HG03354 (cell line): ENCODE measurements at regions not wholly inside any gene's neighbourhood (a gene's known extent, or its start where the extent isn't known, plus 50 kb on each side); places are given as distances from the start of the nearest gene placed in this dataset.
"Not testable (repeated sequence)": the region's sequence is repeated elsewhere in the genome, so short reads cannot be mapped to it uniquely, and the experiment has no call there.

Source experiments
- ATAC-seq: cut with Tn5 transposase; IDR thresholded peaks from one replicate; pipeline ENCODE4 v1.9.1; 2021; ENCODE audit warnings: mild to moderate bottlenecking; ENCODE audit not compliant: unreplicated experiment, poor library complexity, severe bottlenecking

DNA sequence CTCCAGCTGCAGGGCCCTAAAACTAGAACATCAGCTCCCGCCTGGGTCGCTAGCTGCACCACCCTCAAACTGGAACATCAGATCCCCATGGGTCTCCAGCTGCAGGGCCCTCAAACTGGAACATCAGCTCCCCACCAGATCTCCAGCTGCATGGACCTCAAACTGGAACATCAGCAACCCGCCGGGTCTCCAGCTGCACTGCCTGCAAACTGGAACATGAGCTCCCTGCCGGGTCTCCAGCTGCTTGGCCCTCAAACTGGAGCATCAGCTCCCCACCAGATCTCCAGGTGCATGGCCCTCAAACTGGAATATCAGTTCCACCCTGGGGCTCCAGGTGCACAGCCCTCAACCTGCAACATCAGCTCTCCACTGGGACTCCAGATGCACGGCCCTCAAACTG lies 82.7 kb downstream of the TFRC start:
- not testable (repeated sequence) for ATAC-seq

DNA sequence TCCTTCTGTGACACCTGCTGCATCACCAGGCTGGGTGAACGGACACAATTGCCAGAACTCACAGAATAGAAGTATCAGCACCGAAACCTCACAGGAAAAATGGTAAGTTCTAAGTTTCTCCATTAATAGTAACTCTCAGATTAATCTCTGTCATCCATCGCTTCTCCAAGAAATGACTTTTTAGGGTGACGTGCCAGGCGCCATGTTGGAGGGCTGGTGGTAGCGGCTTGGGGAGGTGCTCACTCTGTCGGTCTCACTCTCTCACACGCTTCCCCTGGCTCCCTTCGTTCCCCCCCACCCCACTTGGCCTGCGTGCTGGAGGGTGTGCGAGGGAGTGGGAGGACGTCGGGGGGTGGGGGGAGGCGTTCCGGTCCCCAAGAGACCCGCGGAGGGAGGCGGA lies 85.6 kb downstream of the TFRC start:
- not testable (repeated sequence) for ATAC-seq

DNA sequence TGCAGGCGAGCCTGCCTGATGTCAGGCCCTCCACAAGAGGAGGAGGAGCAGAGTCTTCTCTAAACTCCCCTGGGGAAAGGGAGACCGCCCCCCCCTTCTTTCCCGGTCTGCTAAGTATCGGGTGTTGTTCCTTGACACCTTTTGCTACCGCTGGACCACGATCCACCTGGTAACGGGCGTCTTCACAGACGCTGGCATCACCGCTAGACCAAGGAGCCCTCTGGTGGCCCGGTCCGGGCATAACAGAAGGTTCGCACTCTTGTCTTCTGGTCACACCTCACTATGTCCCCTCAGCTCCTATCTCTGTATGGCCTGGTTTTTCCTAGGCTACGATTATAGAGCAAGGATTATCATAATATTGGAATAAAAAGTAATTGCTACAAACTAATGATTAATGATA lies 86.0 kb upstream of the TNK2 start:
- not testable (repeated sequence) for ATAC-seq

DNA sequence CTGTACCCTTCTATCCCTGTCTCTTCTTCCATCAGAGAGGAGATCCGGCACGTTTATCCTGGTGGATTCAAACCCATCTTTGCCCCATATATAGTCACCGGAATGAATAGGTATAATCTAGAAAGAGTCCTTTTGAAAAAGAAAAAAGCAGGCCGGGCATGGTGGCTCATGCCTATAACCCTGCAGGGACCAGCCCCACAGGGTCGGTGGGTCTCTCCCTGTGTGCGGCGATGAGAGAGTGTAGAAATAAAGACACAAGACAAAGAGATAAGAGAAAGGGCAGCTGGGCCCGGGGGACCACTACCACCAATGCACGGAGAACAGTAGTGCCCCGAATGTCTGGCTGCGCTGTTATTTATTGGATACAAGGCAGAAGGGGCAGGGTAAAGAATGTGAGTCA lies 85.3 kb upstream of the TNK2 start:
- not testable (repeated sequence) for ATAC-seq

DNA sequence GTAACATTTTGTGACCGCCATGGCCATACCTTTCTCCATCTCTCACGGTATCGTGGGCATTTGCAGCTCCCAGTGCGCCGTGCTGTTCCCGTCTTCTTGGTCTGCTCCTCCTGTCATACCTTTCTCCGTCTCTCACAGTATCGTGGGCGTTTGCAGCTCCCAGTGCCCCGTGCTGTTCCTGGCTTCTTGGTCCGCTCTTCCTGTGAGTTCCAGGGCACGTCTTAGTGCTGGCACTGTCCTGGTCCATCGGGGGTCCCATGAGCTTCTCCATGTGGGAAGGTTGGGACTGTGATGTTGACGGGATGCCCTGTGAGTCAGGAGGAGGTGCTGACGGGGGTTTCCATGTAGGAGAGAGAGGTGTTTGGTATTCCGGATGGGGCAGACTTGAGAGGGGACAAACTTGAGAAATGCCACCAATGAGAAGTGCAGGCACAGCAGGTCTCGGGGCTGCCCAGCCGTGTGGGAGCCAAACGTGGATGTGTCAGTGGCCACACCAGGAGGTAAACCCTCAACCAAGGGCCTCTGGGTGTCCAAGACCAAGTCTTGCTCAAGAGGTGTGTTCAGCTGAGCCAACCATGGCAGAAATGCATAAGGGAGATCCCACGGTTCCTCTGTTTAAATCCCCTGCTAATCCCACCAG lies 84.7 kb upstream of the TNK2 start:
- not testable (repeated sequence) for ATAC-seq

DNA sequence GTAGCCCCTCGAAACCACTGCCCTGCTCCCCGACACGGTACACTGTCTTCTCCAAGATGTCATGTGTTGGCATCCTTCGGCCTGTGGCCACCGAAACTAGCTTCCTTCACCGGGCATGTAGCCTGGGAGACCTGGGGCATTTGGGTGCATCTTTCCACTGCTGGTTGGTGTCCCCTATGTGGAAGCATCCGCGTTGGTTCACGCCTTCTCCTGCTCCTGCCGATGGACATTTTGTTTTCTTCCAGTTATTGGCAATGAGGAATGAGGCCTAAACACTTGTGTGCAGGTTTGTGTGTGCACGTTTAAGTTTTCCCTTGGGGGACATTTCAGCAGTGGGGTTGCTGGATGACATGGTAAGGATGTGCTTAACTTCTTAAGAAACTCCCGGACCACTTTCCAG lies 83.6 kb upstream of the TNK2 start:
- ATAC-seq, result not testable (repeated sequence)

DNA sequence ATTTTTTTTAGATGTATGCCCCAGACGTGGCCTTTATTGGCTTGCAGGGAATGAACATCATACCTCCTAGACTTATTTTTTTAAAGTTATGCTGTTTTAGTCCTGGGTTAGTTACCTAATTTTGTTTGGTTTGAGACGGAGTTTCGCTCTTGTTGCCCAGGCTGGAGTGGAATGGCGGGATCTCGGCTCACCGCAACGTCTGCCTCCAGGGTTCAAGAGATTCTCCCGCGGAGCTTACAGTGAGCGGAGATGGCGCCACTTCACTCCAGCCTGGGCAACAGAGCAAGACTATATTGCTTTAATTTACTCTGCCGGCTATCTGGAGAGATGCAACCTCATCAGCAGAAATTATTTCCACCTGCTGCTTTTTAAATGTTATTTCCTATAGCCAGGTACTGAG lies 82.9 kb upstream of the TNK2 start:
- ATAC-seq, result not testable (repeated sequence)

DNA sequence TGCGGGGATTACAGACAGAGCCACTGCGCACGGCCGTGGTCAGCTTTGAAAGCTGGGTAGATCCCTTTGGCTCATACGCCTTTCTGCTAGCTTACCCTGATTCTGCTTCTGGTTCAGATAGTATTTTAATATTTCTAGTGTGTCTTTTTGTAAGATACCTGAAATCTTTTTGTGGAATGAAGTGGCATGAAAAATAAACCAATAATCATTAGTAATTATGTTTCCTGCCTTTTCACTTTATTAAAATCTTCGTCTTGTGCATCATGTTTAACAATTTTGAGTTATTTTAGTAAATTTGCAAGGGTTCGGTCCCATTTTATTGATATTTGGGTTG lies 82.5 kb upstream of the TNK2 start:
- not testable (repeated sequence) for ATAC-seq

DNA sequence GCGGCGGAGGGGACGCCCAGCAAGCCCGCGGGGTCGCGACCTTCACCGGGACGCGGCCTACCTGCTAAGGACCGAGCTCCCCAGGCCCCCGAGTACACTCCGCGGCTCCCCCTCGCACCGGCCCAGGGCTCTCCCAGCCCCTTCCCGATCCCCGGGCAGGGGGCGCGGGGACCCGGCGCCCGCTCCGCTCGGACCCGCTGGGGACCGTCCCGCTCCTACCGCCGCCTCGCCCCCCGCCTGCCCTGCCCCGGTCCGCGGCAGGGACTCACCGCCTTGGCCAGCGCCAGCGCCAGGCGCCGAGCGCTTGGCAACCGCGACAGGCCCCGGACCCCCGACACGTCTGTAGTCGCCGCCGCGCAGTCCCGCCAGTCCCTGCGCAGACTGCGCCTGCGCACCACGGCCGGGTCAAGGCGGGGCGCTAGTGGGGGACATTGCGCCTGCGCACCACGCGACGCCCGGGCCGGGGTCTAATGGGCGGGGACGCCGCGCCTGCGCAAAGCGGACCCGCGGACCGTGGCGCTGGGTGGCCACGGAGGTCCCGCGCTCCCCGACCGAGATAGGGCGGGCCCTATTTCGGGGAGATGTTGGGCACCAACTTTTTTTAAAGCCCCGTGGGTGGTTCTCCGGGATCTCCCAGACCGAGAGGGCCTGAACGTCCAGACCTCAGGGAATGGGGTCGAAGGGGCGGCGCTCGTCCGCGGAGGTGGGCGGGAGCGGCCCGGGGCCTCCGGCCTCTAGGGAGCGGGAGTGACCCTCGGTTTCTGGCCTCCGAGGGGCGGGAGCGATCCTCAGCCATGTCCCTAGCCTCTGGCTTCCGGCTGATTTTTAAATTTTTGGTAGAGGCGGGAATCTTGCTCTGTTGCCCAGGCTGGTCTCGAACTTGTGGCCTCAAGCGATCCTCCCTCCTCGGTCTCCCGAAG lies 81.8 kb upstream of the TNK2 start:
- ATAC-seq, result peak; percentile 93

DNA sequence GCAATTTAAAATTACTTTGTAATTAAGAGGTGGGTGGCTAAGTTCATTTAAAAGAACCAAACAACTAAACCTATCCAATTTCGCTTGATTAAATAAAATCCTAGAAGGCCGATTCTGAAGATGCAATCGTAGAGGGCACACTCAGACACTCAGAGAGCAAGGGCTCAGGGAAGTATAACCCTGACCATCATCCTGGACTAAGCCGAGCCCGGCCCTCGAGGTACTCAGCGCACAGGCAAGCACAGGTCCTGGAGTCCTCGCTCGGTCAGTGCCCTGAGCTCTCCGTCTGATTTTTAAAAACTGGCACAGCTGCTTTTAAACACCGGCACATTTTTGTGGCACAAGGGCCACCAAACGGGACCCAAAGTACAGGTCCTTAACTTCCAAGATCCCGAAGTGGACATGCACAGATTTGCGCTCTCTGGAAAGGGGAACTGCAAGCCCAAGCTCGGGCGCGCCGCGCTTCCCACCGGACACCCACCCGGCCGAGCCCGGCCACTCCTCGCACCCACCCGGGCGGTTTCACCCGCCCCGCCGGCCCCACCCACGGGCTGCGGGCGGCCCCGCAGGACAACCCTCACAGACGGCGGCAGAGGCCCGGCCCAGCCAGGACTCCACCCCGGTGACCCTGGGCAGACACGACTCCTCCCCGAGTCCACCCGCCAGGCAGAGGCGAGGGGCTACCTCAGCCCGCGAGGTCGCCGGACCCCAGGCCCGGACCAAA lies 81.0 kb upstream of the TNK2 start:
- ATAC-seq, result peak; percentile 56

DNA sequence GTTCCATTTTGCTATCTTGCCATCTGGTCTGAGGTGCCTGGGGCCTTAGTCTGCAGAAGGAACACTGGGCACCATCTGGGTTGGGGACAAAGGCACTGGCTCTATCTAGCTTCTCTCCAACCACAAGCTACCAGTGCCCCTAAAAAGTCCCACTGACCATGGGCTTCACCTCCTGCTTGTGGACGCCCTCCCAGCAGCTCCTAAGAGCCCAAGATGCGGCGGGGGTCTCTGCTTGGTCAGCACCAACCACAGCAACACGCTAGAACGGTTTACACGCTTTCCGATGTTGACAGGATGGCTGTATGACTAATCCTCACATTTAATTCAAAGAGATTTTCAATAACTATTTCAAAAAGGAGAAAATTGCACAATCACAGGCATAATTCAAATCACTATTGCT lies 80.4 kb upstream of the TNK2 start:
- not testable (repeated sequence) for ATAC-seq

DNA sequence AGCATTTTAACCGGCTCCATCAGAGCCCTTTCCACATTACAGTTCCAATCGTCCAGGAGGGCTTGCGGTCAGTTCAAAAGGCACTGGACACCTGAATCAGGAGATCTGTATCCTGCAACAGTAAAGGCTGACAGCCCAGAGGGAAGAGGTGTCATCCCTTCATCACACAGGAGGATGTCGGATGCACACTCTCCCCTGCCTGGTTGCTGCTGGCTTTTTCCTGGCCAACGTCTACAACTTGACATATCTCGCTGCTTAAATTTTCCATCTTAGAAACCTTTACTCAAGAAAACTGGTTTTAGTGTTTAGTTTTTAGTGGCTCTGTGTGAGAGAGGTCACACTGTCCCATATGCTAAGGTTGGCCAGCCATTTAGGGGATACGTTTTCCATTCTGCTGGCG lies 78.7 kb upstream of the TNK2 start:
- ATAC-seq, result not testable (repeated sequence)

DNA sequence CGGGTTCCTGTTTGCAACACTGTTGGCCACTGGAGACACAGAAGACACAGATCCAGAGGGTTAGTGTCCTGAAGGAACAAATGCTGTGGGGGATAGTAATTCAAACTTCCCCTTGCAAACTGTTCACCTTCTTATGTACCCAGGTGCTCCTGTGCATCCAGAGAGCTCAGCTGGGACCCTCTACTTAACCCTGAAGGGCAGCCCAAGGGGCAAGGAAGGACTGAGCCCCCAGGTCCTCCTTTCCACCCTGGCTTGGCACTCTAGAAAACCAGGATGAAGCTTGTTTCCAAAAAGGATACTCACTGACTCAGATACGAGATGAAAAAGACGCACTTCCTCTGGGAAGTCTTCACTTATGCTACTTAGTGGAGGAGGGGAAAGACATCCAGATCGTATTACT lies 78.2 kb upstream of the TNK2 start:
- not testable (repeated sequence) for ATAC-seq

DNA sequence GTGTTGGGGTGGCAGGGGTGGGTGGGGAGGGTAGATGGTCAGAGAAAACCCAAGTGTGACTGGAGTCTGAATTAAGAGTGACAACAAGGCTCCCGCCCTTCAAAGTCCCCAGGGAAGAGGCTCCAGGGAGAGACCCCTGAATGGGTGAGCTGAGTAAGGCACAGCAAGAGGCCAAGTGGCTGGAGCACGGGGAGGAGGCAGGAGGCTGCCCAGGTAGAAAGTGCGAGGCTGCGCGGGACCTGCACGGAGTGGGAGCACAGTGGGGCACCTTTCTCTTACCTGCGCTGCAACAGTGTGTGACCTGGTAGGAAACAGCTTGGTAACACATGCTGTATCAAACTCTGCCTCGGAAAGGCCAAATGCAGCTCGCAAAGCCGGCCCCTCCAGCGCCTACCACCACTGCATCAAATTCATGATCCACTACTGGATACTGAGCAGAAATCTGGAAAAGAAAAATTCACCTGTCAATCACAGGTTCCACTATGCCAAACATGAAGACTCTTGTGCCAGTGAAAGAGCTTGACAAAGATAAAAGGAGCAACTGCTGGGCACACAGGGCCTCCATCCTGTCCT lies 77.1 kb upstream of the TNK2 start:
- not testable (repeated sequence) for ATAC-seq

DNA sequence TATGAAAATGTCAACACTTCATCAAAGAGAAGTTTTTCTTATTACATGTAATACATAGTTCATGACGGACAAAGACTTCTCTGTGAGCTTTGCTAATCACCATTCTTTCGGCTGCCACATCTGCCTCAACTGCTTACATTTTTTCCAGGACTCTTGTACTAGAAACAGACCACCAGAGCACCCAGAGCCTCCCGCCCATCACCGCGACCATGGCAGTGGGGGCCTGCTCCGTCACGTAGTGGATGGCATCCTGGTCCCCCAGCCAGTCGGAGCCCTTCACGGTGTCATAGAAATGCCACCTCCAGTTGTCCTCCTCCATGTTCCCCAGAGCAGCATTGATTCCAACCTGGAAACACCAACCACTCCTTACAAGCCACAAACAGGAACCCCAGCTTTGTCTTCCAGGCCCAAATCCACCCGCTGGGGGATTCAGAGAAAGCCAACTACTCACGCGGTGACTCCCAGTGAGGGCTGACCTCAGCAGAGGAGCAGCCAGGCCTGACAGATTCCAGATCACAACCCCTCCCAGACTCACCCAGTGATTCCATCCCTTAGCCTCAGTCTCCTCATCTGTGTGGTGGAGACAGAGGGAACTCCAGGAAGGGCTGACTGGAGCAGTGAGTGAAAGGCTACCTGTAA lies 76.2 kb upstream of the TNK2 start:
- not testable (repeated sequence) for ATAC-seq

DNA sequence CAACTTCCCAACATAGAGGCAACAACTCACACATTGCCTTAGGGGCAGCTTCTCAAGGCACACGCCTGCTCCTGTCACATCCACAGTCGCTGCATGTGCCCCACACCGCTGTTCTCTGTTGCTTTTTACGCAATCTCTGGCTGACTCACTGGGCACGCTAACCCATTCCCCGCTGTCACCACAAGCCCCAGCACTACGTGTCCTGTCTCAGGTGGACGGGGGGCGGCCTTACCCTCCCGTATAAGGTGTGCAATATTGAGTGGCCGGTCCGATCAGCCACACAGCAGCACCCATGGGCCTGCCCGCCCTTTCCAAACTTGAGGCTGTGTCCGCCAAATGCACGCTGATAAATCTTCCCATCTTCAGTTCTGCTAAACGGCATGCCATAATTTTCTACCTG lies 75.5 kb upstream of the TNK2 start:
- not testable (repeated sequence) for ATAC-seq

DNA sequence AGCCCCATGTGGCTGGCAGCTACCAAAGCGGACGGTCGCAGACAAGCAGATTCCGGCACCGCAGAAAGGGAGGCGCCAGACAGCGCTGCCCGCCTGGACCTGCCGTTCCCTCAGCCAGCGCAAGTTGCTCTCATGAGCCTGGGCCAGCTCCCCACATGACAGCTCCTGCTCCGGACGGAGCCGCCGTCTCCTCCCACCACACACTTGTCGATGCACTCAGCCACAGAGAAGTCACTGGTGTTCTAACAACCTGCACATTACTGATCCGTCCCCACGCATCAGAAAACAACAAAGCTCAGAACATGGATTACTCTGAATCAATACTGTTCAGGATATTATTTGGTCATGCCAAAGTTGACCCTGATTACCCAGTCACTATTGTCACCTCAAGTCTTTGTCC lies 74.4 kb upstream of the TNK2 start:
- ATAC-seq, result not testable (repeated sequence)

DNA sequence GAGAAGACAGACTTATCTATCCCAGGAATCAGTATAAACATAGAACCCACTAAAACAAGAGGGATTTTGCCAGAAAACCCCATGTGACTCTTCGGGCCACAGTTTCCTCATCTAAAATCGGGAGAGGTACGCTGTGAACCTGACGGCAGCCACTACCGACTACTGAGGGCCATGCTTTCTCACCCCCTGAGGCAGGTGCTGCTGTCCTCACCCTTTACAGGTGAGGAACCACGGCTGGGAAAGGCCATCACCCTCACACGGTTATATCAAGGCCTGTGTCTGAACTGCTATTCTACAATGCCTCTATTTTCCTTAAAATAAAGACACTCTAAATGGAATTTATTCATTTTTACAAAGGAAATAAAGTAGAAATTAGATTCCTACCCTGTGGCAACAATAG lies 73.4 kb upstream of the TNK2 start:
- not testable (repeated sequence) for ATAC-seq

DNA sequence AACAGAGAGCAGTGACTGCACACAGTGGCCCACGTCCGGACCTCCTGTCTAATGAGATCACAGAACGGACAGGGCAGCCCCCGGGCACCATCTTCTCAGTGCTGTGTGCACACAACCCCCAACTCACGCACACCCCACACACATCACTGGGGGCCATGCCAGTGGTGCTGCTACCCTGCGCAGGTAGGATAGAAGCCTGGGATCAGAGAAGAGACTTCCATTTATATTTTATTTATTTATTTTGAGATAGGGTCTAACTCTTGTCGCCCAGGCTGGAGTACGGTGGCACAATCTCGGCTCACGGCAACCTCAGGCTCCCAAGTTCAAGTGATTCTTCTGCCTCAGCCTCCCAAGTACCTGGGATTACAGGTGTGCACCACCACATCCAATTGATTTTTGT lies 71.5 kb upstream of the TNK2 start:
- ATAC-seq, result not testable (repeated sequence)

DNA sequence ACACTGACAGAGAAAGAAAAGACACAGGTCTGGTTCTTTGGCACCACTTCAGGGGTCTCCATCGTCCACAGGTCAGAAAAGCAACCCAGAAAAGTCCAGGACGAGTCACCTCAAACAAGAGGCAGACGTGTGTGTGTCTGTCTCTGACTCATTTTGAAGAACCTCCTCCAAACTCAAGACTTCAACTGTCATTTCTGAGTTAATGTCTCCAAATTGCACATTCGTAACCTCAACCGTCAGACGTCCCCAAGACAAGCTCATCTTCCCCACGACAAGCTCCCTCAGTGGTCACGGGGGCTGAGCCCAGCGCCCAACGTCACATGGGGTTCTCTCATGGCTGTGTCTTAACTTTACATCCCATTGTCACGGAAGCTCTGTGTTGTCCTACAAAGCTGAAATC lies 70.2 kb upstream of the TNK2 start:
- not testable (repeated sequence) for ATAC-seq
